HG03108 (cell line): ENCODE measurements at regions not wholly inside any gene's neighbourhood (a gene's known extent, or its start where the extent isn't known, plus 50 kb on each side); places are given as distances from the start of the nearest gene placed in this dataset.

Source experiments
- ATAC-seq: cut with Tn5 transposase; IDR thresholded peaks from one replicate; pipeline ENCODE4 v1.9.1; 2021; ENCODE audit warnings: moderate library complexity; ENCODE audit not compliant: unreplicated experiment

DNA sequence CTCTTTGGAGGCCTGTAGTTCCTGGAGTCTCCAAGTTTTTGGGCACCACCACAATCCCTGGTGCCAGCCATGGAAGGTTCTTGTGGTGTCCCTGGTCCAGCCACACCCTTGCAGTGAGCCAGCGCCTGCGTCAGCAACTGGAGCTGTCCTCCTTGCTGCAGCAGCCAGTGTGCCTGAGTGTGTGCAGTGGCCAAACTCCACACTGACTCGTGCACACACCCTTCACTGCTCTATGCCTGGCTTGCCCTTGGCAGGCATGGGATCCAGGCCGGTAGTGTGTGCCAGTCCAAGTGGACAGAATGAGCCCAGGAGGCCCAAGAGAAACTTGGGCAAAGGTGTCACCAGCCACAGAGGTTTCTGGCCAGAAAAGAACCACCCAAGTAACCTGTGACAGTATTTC, 1074.0 kb downstream of the PCDH18 start:
- no peak for ATAC-seq

DNA sequence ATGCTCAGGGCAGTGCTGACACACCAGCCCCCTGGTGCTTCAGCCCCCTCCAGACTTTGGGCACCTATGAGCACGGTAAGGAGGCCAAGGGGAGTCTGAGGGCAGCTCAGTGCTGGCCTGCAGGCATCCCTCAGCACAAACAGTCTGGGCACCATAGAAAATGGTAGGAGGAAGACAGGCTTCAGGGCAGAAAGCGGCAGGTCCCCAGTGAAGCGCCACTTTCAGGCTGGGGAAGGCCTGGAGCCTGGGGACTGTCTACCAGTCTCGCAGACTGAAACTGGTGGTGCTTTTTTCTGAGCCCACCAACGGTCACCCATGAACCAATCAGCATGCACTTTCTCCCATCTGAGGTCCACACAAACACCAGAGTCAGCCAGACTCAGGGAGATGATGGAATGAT, 1074.7 kb downstream of the PCDH18 start:
- no peak for ATAC-seq

DNA sequence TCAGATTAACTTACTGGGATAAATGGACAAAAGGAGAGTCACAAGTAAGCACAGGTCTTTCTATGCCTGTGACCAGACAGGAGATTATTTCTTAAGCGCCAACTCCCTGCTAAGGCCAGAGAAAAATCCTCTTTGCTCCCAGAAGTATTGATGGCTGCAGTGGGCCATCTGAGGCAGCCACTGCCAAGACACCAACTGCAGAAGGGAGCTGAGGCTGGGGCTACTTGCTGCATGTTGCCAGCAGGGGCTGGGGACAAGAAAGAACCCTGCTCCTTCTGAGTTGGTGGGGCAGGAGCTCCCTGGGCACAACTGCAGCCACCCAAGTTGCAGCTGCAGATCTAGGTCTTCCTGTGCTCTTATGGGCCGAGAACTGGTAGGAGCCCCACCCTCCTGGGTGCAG, 1075.3 kb downstream of the PCDH18 start:
- ATAC-seq: no peak

DNA sequence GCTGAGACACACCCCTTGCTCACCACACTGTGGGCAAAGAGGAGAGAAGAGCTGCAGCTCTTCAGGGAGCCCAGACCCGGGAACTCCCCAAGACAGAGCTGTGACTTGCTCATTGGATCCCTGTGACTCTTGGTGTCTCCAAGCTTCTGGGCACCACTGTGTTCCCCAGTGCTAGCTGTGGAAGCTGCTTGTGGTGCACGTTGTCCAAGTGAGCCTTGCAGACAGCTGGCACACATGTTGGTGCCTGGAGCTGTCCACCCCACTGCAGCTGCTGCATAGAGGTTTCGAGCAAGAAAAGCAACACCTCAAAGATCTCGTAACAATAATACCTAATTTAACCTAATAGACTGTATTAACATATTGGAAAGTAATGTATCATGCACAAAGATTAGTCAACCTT, 1089.3 kb downstream of the PCDH18 start:
- no peak for ATAC-seq

GRCh38 chr4:136442447-136442846, 1089.8 kb downstream of the PCDH18 start:
- ATAC-seq: no peak

DNA sequence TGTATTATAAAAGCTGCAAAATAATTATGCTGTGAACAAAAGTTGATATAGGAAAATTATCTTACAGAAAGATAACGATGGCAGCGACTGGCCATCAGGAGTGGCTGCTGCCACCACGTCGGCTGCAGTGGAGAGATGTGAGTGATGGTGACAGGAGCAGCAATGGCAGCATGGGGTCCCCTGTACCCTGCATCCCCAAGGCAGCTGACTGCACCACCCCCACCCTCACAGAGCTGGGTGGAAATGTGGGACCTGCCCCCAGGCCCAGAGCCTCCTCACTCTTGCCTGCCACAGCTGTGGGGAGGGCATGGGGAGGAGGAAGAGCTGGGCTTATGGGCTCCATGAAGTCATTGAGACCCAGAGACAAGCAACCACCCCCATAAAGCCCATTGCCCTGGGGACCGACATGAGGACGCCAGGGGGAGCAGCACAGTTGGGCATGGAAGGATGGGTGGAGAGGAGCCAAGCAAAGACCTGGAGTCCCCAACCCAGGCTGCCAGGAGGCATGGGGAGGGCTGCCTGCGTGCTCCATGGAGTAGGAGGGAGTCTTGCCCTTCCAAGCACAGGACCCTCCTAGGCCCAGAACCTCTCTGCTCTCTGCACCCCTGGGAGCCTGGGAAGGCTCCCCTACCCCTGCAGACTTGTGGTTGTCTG, 1090.5 kb downstream of the PCDH18 start:
- ATAC-seq: no peak

DNA sequence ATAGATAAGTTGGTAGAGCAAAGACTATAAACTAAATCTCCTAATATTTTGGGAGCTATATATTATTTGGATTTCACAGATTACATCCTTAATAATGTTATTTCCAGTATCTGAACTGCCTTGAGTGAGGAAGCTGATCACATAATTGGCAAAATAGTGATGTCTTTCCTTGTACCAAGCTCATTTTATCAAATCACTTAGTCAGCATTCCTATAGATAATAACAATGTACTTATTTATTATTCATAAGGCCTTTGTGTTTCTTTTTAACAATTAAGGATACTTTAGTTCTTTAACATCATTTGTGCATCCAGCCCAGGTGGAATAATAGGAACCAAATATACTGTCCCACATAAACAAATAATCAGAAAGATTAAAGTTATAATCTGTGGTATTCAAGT, 1093.6 kb downstream of the PCDH18 start:
- no peak for ATAC-seq

GRCh38 chr4:136424052-136424451, 1108.2 kb downstream of the PCDH18 start:
- no peak for ATAC-seq

DNA sequence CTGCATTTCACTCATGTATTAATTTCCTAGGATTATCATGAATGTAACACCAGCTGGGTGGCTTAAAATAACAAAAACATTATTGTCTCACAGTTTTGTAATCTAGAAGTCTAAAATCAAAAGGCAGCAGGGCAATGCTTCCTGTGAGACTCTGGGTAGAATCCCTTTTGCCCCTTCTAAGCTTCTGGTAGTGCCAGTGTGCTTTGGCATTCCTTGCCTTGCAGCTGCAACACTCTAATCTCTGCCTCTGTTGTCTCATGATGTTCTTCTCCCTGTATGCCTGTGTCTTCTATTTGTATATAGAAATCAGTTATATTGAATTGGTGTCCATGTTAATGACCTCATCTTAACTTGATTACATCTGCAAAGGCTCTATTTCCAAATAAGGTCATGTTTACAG, 1117.3 kb downstream of the PCDH18 start:
- ATAC-seq: no peak

- no peak for ATAC-seq
Observed at GRCh38 chr4:136412708-136413107, 1119.6 kb downstream of the PCDH18 start.

- ATAC-seq: no peak
Observed at GRCh38 chr4:136400829-136401228, 1131.5 kb downstream of the PCDH18 start.

- no peak for ATAC-seq
Observed at GRCh38 chr4:136395212-136395722, 1137.0 kb downstream of the PCDH18 start.

DNA sequence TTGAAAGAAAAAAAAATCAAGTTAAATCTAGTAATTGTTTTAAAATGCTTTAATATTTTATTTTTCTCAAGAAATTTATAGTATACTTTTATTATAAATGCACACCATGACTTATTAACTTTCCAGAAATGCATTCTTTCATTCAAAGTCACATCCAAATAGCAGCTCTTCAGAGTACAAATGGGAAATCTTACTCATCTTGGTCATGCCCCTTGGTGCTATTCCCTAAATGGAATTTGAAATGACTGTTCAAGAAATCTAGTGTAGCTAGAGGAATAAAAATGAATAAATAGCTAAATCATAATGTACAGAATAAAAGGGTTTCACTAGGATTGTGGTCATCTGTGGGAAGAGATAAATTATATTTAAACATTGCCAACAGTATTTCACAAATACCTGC, 1139.7 kb downstream of the PCDH18 start:
- ATAC-seq: no peak

GRCh38 chr4:136390824-136391223, 1141.5 kb downstream of the PCDH18 start:
- ATAC-seq: no peak

- ATAC-seq: no peak
Observed at GRCh38 chr4:136383082-136383481, 1149.2 kb downstream of the PCDH18 start.

DNA sequence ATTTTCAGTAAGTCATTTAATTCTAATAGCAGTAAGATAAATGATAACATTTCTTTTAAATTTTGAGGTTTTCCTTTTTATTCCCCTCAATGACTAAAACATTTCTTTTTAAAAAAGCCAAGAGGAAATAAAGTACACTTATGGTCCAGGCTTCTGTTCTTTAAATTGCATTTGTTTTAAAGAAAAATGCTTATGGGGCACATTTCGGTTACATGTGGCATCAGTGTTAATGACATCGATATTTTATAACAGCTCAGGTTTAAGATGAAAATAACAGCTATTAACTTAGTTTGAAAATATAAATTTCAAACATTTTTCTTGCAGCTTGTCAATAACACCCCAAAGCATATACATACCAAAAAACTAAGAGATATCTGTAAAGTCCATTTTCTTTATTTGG, 1161.1 kb downstream of the PCDH18 start:
- no peak for ATAC-seq

DNA sequence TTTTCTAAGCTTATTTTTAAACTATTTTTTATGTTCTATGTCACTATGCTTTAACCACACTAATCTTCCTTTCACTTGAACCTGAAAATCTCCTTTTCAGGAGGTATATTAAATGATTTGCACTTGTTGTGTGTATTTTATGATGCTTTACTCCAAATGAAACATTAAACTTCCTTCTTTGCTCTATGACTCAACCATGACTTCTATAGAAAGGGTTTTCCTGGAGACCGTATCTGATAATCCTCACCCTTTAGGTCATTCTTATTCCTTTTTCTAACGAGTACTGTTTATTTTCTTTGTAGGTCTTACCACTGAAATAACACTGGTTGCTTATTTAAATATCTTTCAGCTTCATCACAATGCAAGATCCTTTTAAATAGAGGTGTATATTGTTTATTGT, 1163.2 kb downstream of the PCDH18 start:
- no peak for ATAC-seq

GRCh38 chr4:136357556-136357955, 1174.7 kb downstream of the PCDH18 start:
- ATAC-seq: no peak

- ATAC-seq: no peak
Observed at GRCh38 chr4:136355970-136356369, 1176.3 kb downstream of the PCDH18 start.

DNA sequence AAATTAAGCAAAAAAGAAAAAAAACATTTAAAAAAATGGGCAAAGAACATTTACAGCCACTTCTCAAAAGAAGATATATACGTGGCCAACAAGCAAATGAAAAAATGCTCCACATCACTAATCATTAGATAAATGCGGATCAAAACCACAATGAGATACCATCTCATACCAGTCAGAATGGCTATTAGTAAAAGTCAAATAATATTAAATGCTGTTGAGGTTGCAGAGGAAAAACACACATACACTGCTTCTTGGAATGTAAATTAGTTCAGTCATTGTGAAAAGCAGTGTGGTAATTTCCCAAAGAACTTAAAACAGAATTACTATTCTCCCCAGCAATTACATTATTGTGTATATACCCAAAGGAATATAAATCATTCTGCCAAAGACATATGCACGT, 1189.0 kb downstream of the PCDH18 start:
- no peak for ATAC-seq

DNA sequence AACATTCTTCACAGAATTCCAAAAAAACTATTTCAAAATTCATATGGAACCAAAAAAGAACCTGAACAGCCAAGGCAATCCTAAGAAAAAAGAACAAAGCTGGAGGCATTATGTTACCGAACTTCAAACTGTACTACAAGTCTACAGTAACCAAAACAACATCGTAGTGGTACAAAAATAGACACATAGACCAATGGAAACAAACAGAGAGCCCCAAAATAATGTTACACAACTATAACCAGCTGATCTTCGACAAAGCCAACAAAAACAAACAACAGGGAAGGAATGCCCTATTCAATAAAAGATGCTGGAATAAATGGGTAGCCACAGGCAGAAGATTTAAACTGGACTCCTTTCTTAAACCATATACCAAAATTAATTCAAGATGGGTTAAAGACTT, 1189.6 kb downstream of the PCDH18 start:
- no peak for ATAC-seq

DNA sequence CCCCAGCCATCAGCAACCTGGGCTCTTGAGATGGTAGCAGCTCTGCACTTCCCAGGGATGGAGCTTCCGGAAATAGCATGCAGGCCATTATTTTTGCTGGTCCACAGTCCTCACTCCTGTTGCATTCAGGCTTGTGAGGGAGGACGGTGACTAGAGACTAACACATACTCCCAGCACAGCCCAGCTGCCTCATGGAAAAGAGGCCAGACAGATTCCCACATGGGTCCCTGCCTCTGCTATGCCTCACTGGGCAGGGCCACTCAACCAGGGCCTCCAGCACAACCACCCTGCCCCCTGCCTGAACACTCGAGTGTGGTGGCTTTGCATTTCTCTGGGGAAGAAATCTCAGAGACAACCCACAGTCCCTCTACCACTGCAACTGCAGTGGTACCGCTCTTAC, 1195.1 kb downstream of the PCDH18 start:
- no peak for ATAC-seq

DNA sequence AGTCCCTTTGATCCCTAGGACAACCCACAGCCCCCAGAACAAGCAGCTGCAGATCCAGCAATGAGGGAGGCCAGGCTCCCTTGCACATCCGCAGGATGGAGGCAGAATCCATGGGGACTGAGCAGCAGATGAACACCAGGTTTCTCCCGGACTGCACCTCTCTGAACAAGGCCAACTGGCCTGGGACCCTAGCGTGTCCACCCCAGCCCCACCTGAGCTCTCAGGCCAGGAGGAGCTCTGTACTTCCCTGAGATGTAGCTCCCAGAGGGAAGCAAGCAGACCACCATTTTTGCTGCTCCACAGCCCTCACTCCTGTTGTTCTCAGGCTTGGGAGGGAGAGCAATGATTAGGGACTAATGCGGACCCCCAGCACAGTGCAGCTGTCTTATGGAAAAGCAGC, 1195.8 kb downstream of the PCDH18 start:
- no peak for ATAC-seq
